HG03558 (cell line): ENCODE measurements at regions not wholly inside any gene's neighbourhood (a gene's known extent, or its start where the extent isn't known, plus 50 kb on each side); places are given as distances from the start of the nearest gene placed in this dataset.

Experiments
- ATAC-seq: cut with Tn5 transposase; IDR thresholded peaks from one replicate; pipeline ENCODE4 v1.9.1; 2021; ENCODE audit warnings: moderate number of reproducible peaks; ENCODE audit not compliant: unreplicated experiment; ENCODE audit errors: extremely low read depth

GRCh38 chr11:25309818-25310217 lies 813.0 kb downstream of the LUZP2 start:
- ATAC-seq = no peak

GRCh38 chr11:25317216-25317615 lies 820.4 kb downstream of the LUZP2 start:
- ATAC-seq = no peak

GRCh38 chr11:25319127-25319526 lies 822.3 kb downstream of the LUZP2 start:
- ATAC-seq = no peak

- no peak for ATAC-seq
These were observed 830.8 kb downstream of the LUZP2 start for GRCh38 chr11:25327656-25328055.

- ATAC-seq = no peak
These were observed 842.4 kb downstream of the LUZP2 start for GRCh38 chr11:25339281-25339680.

- ATAC-seq = no peak
These were observed 852.7 kb downstream of the LUZP2 start for GRCh38 chr11:25349537-25349936.

GRCh38 chr11:25350899-25351803 lies 854.3 kb downstream of the LUZP2 start:
- ATAC-seq = no peak

- no peak for ATAC-seq
These were observed 860.3 kb downstream of the LUZP2 start for GRCh38 chr11:25357133-25357532.

GRCh38 chr11:25377466-25377865 lies 880.6 kb downstream of the LUZP2 start:
- no peak for ATAC-seq

- ATAC-seq = no peak
These were observed 900.0 kb downstream of the LUZP2 start for GRCh38 chr11:25396847-25397246.

GRCh38 chr11:25408146-25408545 lies 911.3 kb downstream of the LUZP2 start:
- ATAC-seq = no peak

GRCh38 chr11:25415793-25416192 lies 916.1 kb upstream of the ANO3 start:
- no peak for ATAC-seq

- no peak for ATAC-seq
These were observed 908.3 kb upstream of the ANO3 start for GRCh38 chr11:25423436-25424199.

- no peak for ATAC-seq
These were observed 899.6 kb upstream of the ANO3 start for GRCh38 chr11:25432376-25432775.

GRCh38 chr11:25435197-25435596 lies 896.7 kb upstream of the ANO3 start:
- ATAC-seq = no peak

GRCh38 chr11:25436326-25436725 lies 895.6 kb upstream of the ANO3 start:
- no peak for ATAC-seq

- ATAC-seq = no peak
These were observed 890.5 kb upstream of the ANO3 start for GRCh38 chr11:25441421-25441820.

- ATAC-seq = no peak
These were observed 882.8 kb upstream of the ANO3 start for GRCh38 chr11:25449091-25449490.

- ATAC-seq = no peak
These were observed 878.5 kb upstream of the ANO3 start for GRCh38 chr11:25453471-25453870.

GRCh38 chr11:25456211-25456610 lies 875.7 kb upstream of the ANO3 start:
- no peak for ATAC-seq

GRCh38 chr11:25483915-25484635 lies 847.9 kb upstream of the ANO3 start:
- no peak for ATAC-seq
